ENCODE measurements at regions not wholly inside any gene's neighbourhood (a gene's known extent, or its start where the extent isn't known, plus 50 kb on each side); places are given as distances from the start of the nearest gene placed in this dataset.

- DNase-seq (no peak), FAIRE-seq (no peak)
- Histone ChIP-seq H3K36me3 (ENCODE audit: control insufficient read depth in 2 of 3, insufficient read depth in 3 of 3, low read length in 3 of 3) (no peaks in the 10 kb centered on the region), H3K4me1 (ENCODE audit: control insufficient read depth in 2 of 3, insufficient read depth in 2 of 3, low read depth in 1 of 3, low read length in 3 of 3) (no peaks in the 10 kb centered on the region), H3K4me3 (ENCODE audit: low read length in 3 of 3) (no peak overlapping the region), H3K27ac (ENCODE audit: low read depth in 2 of 2, low read length in 2 of 2) (no peak overlapping the region), H3K9ac (ENCODE audit: low read length in 3 of 3) (no peak overlapping the region), H3K9me3 (ENCODE audit: control insufficient read depth in 2 of 3, insufficient read depth in 1 of 3, low read length in 3 of 3) (no peaks in the 10 kb centered on the region), H3K27me3 (ENCODE audit: control insufficient read depth, insufficient read depth, low read length) (no peaks in the 10 kb centered on the region)
- TF ChIP-seq CTCF (IDR thresholded peaks at IDR 0.05; ENCODE audit: borderline replicate concordance, extremely low read depth, insufficient read depth) = no peak
- intact Hi-C loops (cut with DNase I) = no loop called here
Observed at GRCh38 chr10:121132273-121132672, 281.1 kb downstream of the WDR11 start.

GRCh38 chr10:121133901-121134300, 282.7 kb downstream of the WDR11 start:
- no peak overlapping the region for H3K4me3 ChIP-seq (ENCODE audit: low read length in 3 of 3)
- TF ChIP-seq CTCF (IDR thresholded peaks at IDR 0.05; ENCODE audit: borderline replicate concordance, extremely low read depth, insufficient read depth) = no peak
- no peaks in the 10 kb centered on the region for H3K36me3 ChIP-seq (ENCODE audit: control insufficient read depth in 2 of 3, insufficient read depth in 3 of 3, low read length in 3 of 3)
- H3K27me3 ChIP-seq (ENCODE audit: control insufficient read depth, insufficient read depth, low read length) = no peaks in the 10 kb centered on the region
- H3K9ac ChIP-seq (ENCODE audit: low read length in 3 of 3) = no peak overlapping the region
- H3K4me1 ChIP-seq (ENCODE audit: control insufficient read depth in 2 of 3, insufficient read depth in 2 of 3, low read depth in 1 of 3, low read length in 3 of 3) = peaks cover 0 to 1% (median 0%) of the 10 kb centered on the region in 3 donors
- intact Hi-C loops (cut with DNase I) = no loop called here
- no peak for FAIRE-seq
- H3K27ac ChIP-seq (ENCODE audit: low read depth in 2 of 2, low read length in 2 of 2) = no peak overlapping the region
- H3K9me3 ChIP-seq (ENCODE audit: control insufficient read depth in 2 of 3, insufficient read depth in 1 of 3, low read length in 3 of 3) = no peaks in the 10 kb centered on the region
- DNase-seq = no peak

- Histone ChIP-seq H3K27me3 (ENCODE audit: control insufficient read depth, insufficient read depth, low read length) (no peaks in the 10 kb centered on the region), H3K4me1 (ENCODE audit: control insufficient read depth in 2 of 3, insufficient read depth in 2 of 3, low read depth in 1 of 3, low read length in 3 of 3) (peaks cover 0 to 2% (median 0%) of the 10 kb centered on the region in 3 donors), H3K27ac (ENCODE audit: low read depth in 2 of 2, low read length in 2 of 2) (no peak overlapping the region), H3K9me3 (ENCODE audit: control insufficient read depth in 2 of 3, insufficient read depth in 1 of 3, low read length in 3 of 3) (no peaks in the 10 kb centered on the region), H3K9ac (ENCODE audit: low read length in 3 of 3) (no peak overlapping the region), H3K4me3 (ENCODE audit: low read length in 3 of 3) (no peak overlapping the region), H3K36me3 (ENCODE audit: control insufficient read depth in 2 of 3, insufficient read depth in 3 of 3, low read length in 3 of 3) (no peaks in the 10 kb centered on the region)
- TF ChIP-seq CTCF (IDR thresholded peaks at IDR 0.05; ENCODE audit: borderline replicate concordance, extremely low read depth, insufficient read depth) = no peak
- intact Hi-C loops (cut with DNase I) = no loop called here
- FAIRE-seq = no peak
- DNase-seq = no peak
Observed at GRCh38 chr10:121134711-121135110, 283.5 kb downstream of the WDR11 start.

GRCh38 chr10:121135512-121135911, 284.4 kb downstream of the WDR11 start:
- H3K4me3 ChIP-seq (ENCODE audit: low read length in 3 of 3) = no peak overlapping the region
- intact Hi-C loops (cut with DNase I) = no loop called here
- no peaks in the 10 kb centered on the region for H3K36me3 ChIP-seq (ENCODE audit: control insufficient read depth in 2 of 3, insufficient read depth in 3 of 3, low read length in 3 of 3)
- no peaks in the 10 kb centered on the region for H3K9me3 ChIP-seq (ENCODE audit: control insufficient read depth in 2 of 3, insufficient read depth in 1 of 3, low read length in 3 of 3)
- DNase-seq = no peak
- H3K4me1 ChIP-seq (ENCODE audit: control insufficient read depth in 2 of 3, insufficient read depth in 2 of 3, low read depth in 1 of 3, low read length in 3 of 3) = peaks cover 0 to 2% (median 0%) of the 10 kb centered on the region in 3 donors
- H3K27me3 ChIP-seq (ENCODE audit: control insufficient read depth, insufficient read depth, low read length) = no peaks in the 10 kb centered on the region
- no peak overlapping the region for H3K9ac ChIP-seq (ENCODE audit: low read length in 3 of 3)
- H3K27ac ChIP-seq (ENCODE audit: low read depth in 2 of 2, low read length in 2 of 2) = no peak overlapping the region
- TF ChIP-seq CTCF (IDR thresholded peaks at IDR 0.05; ENCODE audit: borderline replicate concordance, extremely low read depth, insufficient read depth) = no peak
- FAIRE-seq = no peak

All from kidney (tissue), 13 donors.